ENCODE measurements at regions not wholly inside any gene's neighbourhood (a gene's known extent, or its start where the extent isn't known, plus 50 kb on each side); places are given as distances from the start of the nearest gene placed in this dataset.

GRCh38 chr19:30629086-30629485, 256.9 kb downstream of the ZNF536 start:
- Mint-ChIP-seq H3K4me1 (no peaks in the 10 kb centered on the region), H3K9me3 (peaks cover 2 to 10% (median 4%) of the 10 kb centered on the region in 7 donors), H3K27ac (no peak overlapping the region), H3K4me3 (no peak overlapping the region), H3K36me3 (peaks cover 0 to 6% of the 10 kb centered on the region in 2 donors), H3K27me3 (no peaks in the 10 kb centered on the region)
- no peak for ATAC-seq (ENCODE audit: low read depth in 2 of 2)
- no peak for DNase-seq

- H3K4me3 Mint-ChIP-seq = no peak overlapping the region
- no peak for DNase-seq
- H3K27ac Mint-ChIP-seq = no peak overlapping the region
- no peaks in the 10 kb centered on the region for H3K4me1 Mint-ChIP-seq
- peaks cover 0 to 5% (median 5%) of the 10 kb centered on the region in 3 donors for H3K27me3 Mint-ChIP-seq
- H3K36me3 Mint-ChIP-seq = peaks cover 8 to 15% of the 10 kb centered on the region in 2 donors
- H3K9me3 Mint-ChIP-seq = peaks cover 10 to 22% (median 15%) of the 10 kb centered on the region in 7 donors
- ATAC-seq (ENCODE audit: low read depth in 2 of 2) = no peak
Observed at GRCh38 chr19:30626626-30626966, 254.4 kb downstream of the ZNF536 start.

- no peak overlapping the region for H3K27ac Mint-ChIP-seq
- no peaks in the 10 kb centered on the region for H3K4me1 Mint-ChIP-seq
- ATAC-seq (ENCODE audit: low read depth in 2 of 2) (no peak), DNase-seq (no peak)
- peaks cover 8 to 15% of the 10 kb centered on the region in 2 donors for H3K36me3 Mint-ChIP-seq
- peaks cover 10 to 22% (median 15%) of the 10 kb centered on the region in 7 donors for H3K9me3 Mint-ChIP-seq
- H3K27me3 Mint-ChIP-seq = peaks cover 0 to 5% (median 5%) of the 10 kb centered on the region in 3 donors
- no peak overlapping the region for H3K4me3 Mint-ChIP-seq
Observed at GRCh38 chr19:30625947-30626625, 253.9 kb downstream of the ZNF536 start.

GRCh38 chr19:30622276-30622675, 250.1 kb downstream of the ZNF536 start:
- Mint-ChIP-seq H3K4me1 (no peaks in the 10 kb centered on the region), H3K27ac (no peak overlapping the region)

GRCh38 chr19:30621326-30621920, 249.2 kb downstream of the ZNF536 start:
- Mint-ChIP-seq H3K36me3 (peaks cover 8 to 15% of the 10 kb centered on the region in 2 donors), H3K9me3 (peaks cover 10 to 22% (median 15%) of the 10 kb centered on the region in 7 donors), H3K27me3 (peaks cover 4 to 5% (median 5%) of the 10 kb centered on the region in 3 donors), H3K4me1 (no peaks in the 10 kb centered on the region), H3K4me3 (no peak overlapping the region), H3K27ac (no peak overlapping the region)
- no peak for DNase-seq
- ATAC-seq (ENCODE audit: low read depth in 2 of 2) = no peak

More at GRCh38 chr19:30622276-30622675, 250.1 kb downstream of the ZNF536 start:
- DNase-seq (no peak), ATAC-seq (ENCODE audit: low read depth in 2 of 2) (no peak)
- Mint-ChIP-seq H3K4me3 (no peak overlapping the region), H3K27me3 (peaks cover 4 to 5% (median 5%) of the 10 kb centered on the region in 3 donors), H3K36me3 (peaks cover 8 to 15% of the 10 kb centered on the region in 2 donors), H3K9me3 (peaks cover 10 to 22% (median 15%) of the 10 kb centered on the region in 7 donors)

- peaks cover 10 to 22% (median 15%) of the 10 kb centered on the region in 7 donors for H3K9me3 Mint-ChIP-seq
- no peak for ATAC-seq (ENCODE audit: low read depth in 2 of 2)
- no peak overlapping the region for H3K27ac Mint-ChIP-seq
Observed at GRCh38 chr19:30620354-30620753, 248.2 kb downstream of the ZNF536 start.

GRCh38 chr19:30609656-30610270, 237.6 kb downstream of the ZNF536 start:
- Mint-ChIP-seq H3K4me3 (no peak overlapping the region), H3K4me1 (no peaks in the 10 kb centered on the region), H3K36me3 (no peaks in the 10 kb centered on the region), H3K27ac (no peak overlapping the region), H3K27me3 (no peaks in the 10 kb centered on the region), H3K9me3 (peaks cover 0 to 10% (median 3%) of the 10 kb centered on the region in 7 donors)
- DNase-seq = no peak
- ATAC-seq (ENCODE audit: low read depth in 2 of 2) = no peak

More at GRCh38 chr19:30620354-30620753, 248.2 kb downstream of the ZNF536 start:
- peaks cover 8 to 15% of the 10 kb centered on the region in 2 donors for H3K36me3 Mint-ChIP-seq
- H3K4me1 Mint-ChIP-seq = no peaks in the 10 kb centered on the region
- DNase-seq = no peak
- H3K27me3 Mint-ChIP-seq = peaks cover 4 to 5% (median 5%) of the 10 kb centered on the region in 3 donors
- no peak overlapping the region for H3K4me3 Mint-ChIP-seq

- Mint-ChIP-seq H3K4me3 (no peak overlapping the region), H3K4me1 (no peaks in the 10 kb centered on the region), H3K27ac (no peak overlapping the region), H3K9me3 (peaks cover 0 to 10% (median 3%) of the 10 kb centered on the region in 7 donors), H3K27me3 (no peaks in the 10 kb centered on the region), H3K36me3 (no peaks in the 10 kb centered on the region)
- no peak for ATAC-seq (ENCODE audit: low read depth in 2 of 2)
- DNase-seq = no peak
Observed at GRCh38 chr19:30608471-30608870, 236.3 kb downstream of the ZNF536 start.

All from naive B cell (primary cell).